H1 (cell line): ENCODE measurements at regions not wholly inside any gene's neighbourhood (a gene's known extent, or its start where the extent isn't known, plus 50 kb on each side); places are given as distances from the start of the nearest gene placed in this dataset.

Experiments
- CTCF ChIP-seq, 3 experiments: IDR thresholded peaks; 1 replicate in 2 of 3; 2 replicates in 1 of 3; pipeline versions ENCODE4 v1.5.1 to v1.6.1; 2011; ENCODE audit warnings: low read length in 3 of 3, mild to moderate bottlenecking in 3 of 3, inconsistent platforms in 2 of 3, low read depth in 1 of 3, moderate library complexity in 1 of 3; ENCODE audit not compliant: insufficient read depth in 1 of 3; ENCODE audit errors: control extremely low read depth in 1 of 3
- GTF2F1 ChIP-seq: IDR thresholded peaks from 2 replicates; pipeline ENCODE4 v1.6.1; 2012; ENCODE audit warnings: low read depth, low read length, improper control_type of control experiment, borderline replicate concordance
- POLR2AphosphoS5 ChIP-seq: IDR thresholded peaks from 2 replicates; pipeline ENCODE4 v1.6.1; 2011; ENCODE audit warnings: low read depth, low read length
- USF2 ChIP-seq: IDR thresholded peaks from 2 replicates; pipeline ENCODE4 v1.6.1; 2011; ENCODE audit warnings: low read length, improper control_type of control experiment
- TF ChIP-seq, protein P1 (sequence below): IDR thresholded peaks from 2 replicates; pipeline ENCODE4 v1.6.1; 2012; ENCODE audit warnings: inconsistent platforms

GRCh38 chr6:11339380-11339779 lies 106.9 kb upstream of the NEDD9 start:
- no peak for TF ChIP-seq CTCF (IDR thresholded peaks at IDR 0.05; ENCODE audit: control extremely low read depth in 1 of 3, insufficient read depth in 1 of 3, low read depth in 1 of 3, low read length in 3 of 3)
- no peak for TF ChIP-seq USF2
- TF ChIP-seq GTF2F1 = no peak
- TF ChIP-seq, protein P1, sequence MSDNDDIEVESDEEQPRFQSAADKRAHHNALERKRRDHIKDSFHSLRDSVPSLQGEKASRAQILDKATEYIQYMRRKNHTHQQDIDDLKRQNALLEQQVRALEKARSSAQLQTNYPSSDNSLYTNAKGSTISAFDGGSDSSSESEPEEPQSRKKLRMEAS = no peak
- no peak for TF ChIP-seq POLR2AphosphoS5
